ENCODE measurements at regions not wholly inside any gene's neighbourhood (a gene's known extent, or its start where the extent isn't known, plus 50 kb on each side); places are given as distances from the start of the nearest gene placed in this dataset.

DNA sequence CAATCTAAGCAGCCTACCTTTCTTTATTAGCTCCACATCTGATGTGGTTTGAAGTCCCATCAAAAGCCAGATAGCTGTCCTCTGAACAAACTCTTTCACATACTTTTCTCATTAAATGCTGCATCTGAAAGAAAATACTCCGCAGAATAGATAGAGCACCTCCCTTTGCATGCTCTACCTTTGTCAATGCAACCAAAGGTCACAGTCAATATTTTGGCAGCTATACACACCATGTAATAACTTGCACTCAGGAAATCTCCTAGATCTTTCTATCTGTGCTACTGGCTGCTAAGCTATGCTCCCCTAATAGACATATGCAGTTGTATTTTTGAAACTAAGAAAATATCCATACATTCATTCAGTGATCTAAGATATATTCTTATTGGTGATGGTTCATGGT is 204.8 kb upstream of the ARRDC4 start:
- no peak for DNase-seq
- Histone ChIP-seq H3K4me3 (no peak overlapping the region), H3K4me1 (replicated peaks in 1 of 2) (no peaks in the 10 kb centered on the region), H3K27me3 (no peaks in the 10 kb centered on the region), H3K36me3 (replicated peaks in 1 of 2) (no peaks in the 10 kb centered on the region), H3K9me3 (replicated peaks in 1 of 3) (no peaks in the 10 kb centered on the region), H3K27ac (no peak overlapping the region)
- TF ChIP-seq, protein P1, sequence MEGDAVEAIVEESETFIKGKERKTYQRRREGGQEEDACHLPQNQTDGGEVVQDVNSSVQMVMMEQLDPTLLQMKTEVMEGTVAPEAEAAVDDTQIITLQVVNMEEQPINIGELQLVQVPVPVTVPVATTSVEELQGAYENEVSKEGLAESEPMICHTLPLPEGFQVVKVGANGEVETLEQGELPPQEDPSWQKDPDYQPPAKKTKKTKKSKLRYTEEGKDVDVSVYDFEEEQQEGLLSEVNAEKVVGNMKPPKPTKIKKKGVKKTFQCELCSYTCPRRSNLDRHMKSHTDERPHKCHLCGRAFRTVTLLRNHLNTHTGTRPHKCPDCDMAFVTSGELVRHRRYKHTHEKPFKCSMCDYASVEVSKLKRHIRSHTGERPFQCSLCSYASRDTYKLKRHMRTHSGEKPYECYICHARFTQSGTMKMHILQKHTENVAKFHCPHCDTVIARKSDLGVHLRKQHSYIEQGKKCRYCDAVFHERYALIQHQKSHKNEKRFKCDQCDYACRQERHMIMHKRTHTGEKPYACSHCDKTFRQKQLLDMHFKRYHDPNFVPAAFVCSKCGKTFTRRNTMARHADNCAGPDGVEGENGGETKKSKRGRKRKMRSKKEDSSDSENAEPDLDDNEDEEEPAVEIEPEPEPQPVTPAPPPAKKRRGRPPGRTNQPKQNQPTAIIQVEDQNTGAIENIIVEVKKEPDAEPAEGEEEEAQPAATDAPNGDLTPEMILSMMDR (IDR thresholded peaks at IDR 0.05), result no peak
- no peak for TF ChIP-seq POLR2A (IDR thresholded peaks at IDR 0.05)
- intact Hi-C loops (cut with DNase I), result no loop called here
- 81 to 93% (median 85%) methylated on average over 1 of the region's 1 CpG for WGBS, 4 donors

DNA sequence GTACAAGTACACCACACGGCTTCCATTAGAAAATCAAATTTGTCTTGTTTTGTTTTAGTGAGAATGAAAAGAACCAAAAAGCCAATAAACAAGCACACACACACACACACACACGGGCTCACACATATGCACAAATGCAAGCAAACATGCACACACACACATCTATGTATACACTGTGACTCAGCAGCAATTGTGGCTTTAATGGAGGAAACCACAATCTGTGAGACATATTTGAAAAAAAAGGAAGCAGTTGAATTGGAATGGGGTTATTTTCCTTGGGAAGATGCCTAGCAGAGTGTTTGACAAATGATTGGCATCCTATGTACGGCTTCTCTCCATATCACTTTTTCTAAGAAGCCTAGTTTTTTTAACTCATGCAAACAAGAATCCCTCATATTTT is 201.1 kb upstream of the ARRDC4 start:
- Histone ChIP-seq H3K9me3 (replicated peaks in 1 of 3) (no peaks in the 10 kb centered on the region), H3K27me3 (no peaks in the 10 kb centered on the region), H3K27ac (no peak overlapping the region), H3K4me3 (no peak overlapping the region), H3K4me1 (replicated peaks in 1 of 2) (no peaks in the 10 kb centered on the region), H3K36me3 (replicated peaks in 1 of 2) (no peaks in the 10 kb centered on the region)
- WGBS, 4 donors, result 57 to 67% (median 61%) methylated on average over 3 of the region's 3 CpGs
- no peak for DNase-seq
- intact Hi-C loops (cut with DNase I), result no loop called here
- no peak for TF ChIP-seq POLR2A (IDR thresholded peaks at IDR 0.05)
- TF ChIP-seq, protein P1 (IDR thresholded peaks at IDR 0.05), result no peak

DNA sequence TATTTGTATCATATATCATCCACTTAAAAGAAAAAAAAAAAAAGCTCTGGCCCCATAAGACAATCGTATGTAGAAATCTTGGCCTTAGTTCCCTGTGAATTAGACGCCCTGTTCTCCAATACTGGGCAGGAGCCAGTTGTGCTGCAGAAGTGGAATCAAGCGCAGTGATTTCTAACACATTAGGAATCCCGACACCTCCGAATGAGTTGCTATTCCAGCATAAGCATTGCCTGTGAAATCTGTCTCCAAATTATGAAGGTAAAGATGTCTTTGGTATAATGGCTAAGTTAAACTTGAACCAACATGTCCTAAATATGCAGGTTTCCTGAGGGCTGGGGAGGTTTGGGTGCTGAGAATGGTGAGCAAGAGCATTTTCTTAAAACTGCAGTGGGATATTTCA is 199.4 kb upstream of the ARRDC4 start:
- WGBS, 4 donors, result 52 to 82% (median 69%) methylated on average over 5 of the region's 5 CpGs
- H3K27ac ChIP-seq, result no peak overlapping the region
- no peak for DNase-seq
- H3K4me3 ChIP-seq, result no peak overlapping the region
- H3K27me3 ChIP-seq, result no peaks in the 10 kb centered on the region
- no peak for TF ChIP-seq POLR2A (IDR thresholded peaks at IDR 0.05)
- TF ChIP-seq, protein P1 (IDR thresholded peaks at IDR 0.05), result no peak
- H3K36me3 ChIP-seq (replicated peaks in 1 of 2), result no peaks in the 10 kb centered on the region
- intact Hi-C loops (cut with DNase I), result no loop called here
- H3K9me3 ChIP-seq (replicated peaks in 1 of 3), result no peaks in the 10 kb centered on the region
- no peaks in the 10 kb centered on the region for H3K4me1 ChIP-seq (replicated peaks in 1 of 2)

GRCh38 chr15:97783240-97783639 is 177.3 kb upstream of the ARRDC4 start:
- 72 to 84% (median 80%) methylated on average over 4 of the region's 4 CpGs for WGBS, 4 donors
- TF ChIP-seq POLR2A (IDR thresholded peaks at IDR 0.05), result no peak
- TF ChIP-seq, protein P1 (IDR thresholded peaks at IDR 0.05), result no peak
- H3K27ac ChIP-seq, result no peak overlapping the region

More at GRCh38 chr15:97783240-97783639, 177.3 kb upstream of the ARRDC4 start:
- no peak overlapping the region for H3K4me3 ChIP-seq
- H3K9me3 ChIP-seq (replicated peaks in 1 of 3), result no peaks in the 10 kb centered on the region
- intact Hi-C loops (cut with DNase I), result no loop called here
- DNase-seq, result no peak
- no peaks in the 10 kb centered on the region for H3K4me1 ChIP-seq (replicated peaks in 1 of 2)
- no peaks in the 10 kb centered on the region for H3K27me3 ChIP-seq
- H3K36me3 ChIP-seq (replicated peaks in 1 of 2), result no peaks in the 10 kb centered on the region
